Suppressor macrophage treated with lipopolysaccharide for 1 hour (primary cell): ENCODE measurements at regions not wholly inside any gene's neighbourhood (a gene's known extent, or its start where the extent isn't known, plus 50 kb on each side); places are given as distances from the start of the nearest gene placed in this dataset.

Experiments used
- DNase-seq, 3 donors: peaks; one replicate each; pipeline ENCODE4 v3.0.0-alpha.2; 2020 to 2022

GRCh38 chr1:244352156-244352830 is 99.4 kb downstream of the ADSS2 start:
- DNase-seq = no peak

- DNase-seq = peak; percentile 98 to 100 (median 100)
Measured at GRCh38 chr1:244353551-244354091, 98.1 kb downstream of the ADSS2 start.

DNA sequence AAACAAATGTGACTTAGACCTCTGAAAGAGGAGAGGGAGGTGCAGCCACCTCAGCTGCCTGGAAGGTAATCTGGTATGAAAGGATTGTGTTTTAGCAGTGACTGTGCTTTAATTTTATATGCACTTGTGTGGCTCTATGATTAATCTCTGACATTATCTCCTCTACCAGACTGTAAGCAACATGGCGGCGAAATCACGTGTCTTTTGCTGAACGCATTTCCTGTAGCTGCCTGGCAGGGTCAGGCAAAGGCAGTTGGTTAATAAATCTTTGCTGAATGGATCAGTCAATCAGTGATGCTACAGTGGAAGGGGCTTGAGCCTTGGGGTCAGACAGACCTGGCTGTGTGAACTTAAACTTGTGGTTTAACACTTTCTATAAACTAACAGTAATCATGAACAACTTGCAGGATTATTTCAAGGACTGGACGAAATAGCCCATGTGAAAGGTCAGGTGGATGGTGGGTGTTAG is 96.9 kb downstream of the ADSS2 start:
- peak in 2 of 3 donors; percentile 34 to 57 for DNase-seq

GRCh38 chr1:244356376-244356775 is 95.3 kb downstream of the ADSS2 start:
- no peak for DNase-seq
